HUES6 (cell line): ENCODE measurements at regions not wholly inside any gene's neighbourhood (a gene's known extent, or its start where the extent isn't known, plus 50 kb on each side); places are given as distances from the start of the nearest gene placed in this dataset.

Source experiments
- H3K27ac ChIP-seq: 2 replicates; pipeline ENCODE4 v1.7.0; 2013; ENCODE audit warnings: low read depth, mild to moderate bottlenecking, low read length, inconsistent platforms
- H3K27me3 ChIP-seq: 2 replicates; pipeline ENCODE4 v1.6.1; 2013; ENCODE audit warnings: low read length; ENCODE audit not compliant: control insufficient read depth, insufficient read depth
- H3K36me3 ChIP-seq: 2 replicates; pipeline ENCODE4 v1.6.1; 2013; ENCODE audit warnings: low read length; ENCODE audit not compliant: control insufficient read depth, insufficient read depth
- H3K4me1 ChIP-seq: 2 replicates; pipeline ENCODE4 v1.6.1; 2013; ENCODE audit warnings: low read length; ENCODE audit not compliant: control insufficient read depth, insufficient read depth
- H3K4me3 ChIP-seq: 2 replicates; pipeline ENCODE4 v1.5.1; 2013; ENCODE audit warnings: low read depth, low read length
- H3K9ac ChIP-seq: one replicate; pipeline ENCODE4 v1.6.1; 2013; ENCODE audit warnings: mild to moderate bottlenecking, low read length
- H3K9me3 ChIP-seq: 2 replicates; pipeline ENCODE4 v1.6.1; 2013; ENCODE audit warnings: low read depth, low read length; ENCODE audit not compliant: control insufficient read depth, insufficient read depth

GRCh38 chr22:44590291-44590690, 92.3 kb upstream of the RTL6 start:
- Histone ChIP-seq H3K4me1 (peaks cover 10% of the 10 kb centered on the region), H3K36me3 (no peaks in the 10 kb centered on the region), H3K9ac (no peak overlapping the region), H3K9me3 (peaks cover 7% of the 10 kb centered on the region; the same call in 1 of the 2 replicates), H3K27ac (no peak overlapping the region), H3K4me3 (no peak overlapping the region), H3K27me3 (peaks cover 7% of the 10 kb centered on the region; the same call in 1 of the 2 replicates)

- Histone ChIP-seq H3K4me3 (no peak overlapping the region), H3K9ac (no peak overlapping the region), H3K36me3 (no peaks in the 10 kb centered on the region), H3K4me1 (peaks cover 5% of the 10 kb centered on the region), H3K27me3 (peaks cover 7% of the 10 kb centered on the region; the same call in 1 of the 2 replicates), H3K27ac (no peak overlapping the region), H3K9me3 (peaks cover 7% of the 10 kb centered on the region; the same call in 1 of the 2 replicates)
Observed at GRCh38 chr22:44589831-44590230, 91.8 kb upstream of the RTL6 start.

- Histone ChIP-seq H3K36me3 (no peaks in the 10 kb centered on the region), H3K4me3 (no peak overlapping the region), H3K27ac (no peak overlapping the region), H3K9me3 (peaks cover 7% of the 10 kb centered on the region; the same call in 1 of the 2 replicates), H3K27me3 (peaks cover 7% of the 10 kb centered on the region; the same call in 1 of the 2 replicates), H3K4me1 (no peaks in the 10 kb centered on the region), H3K9ac (no peak overlapping the region)
Observed at GRCh38 chr22:44588348-44588747, 90.3 kb upstream of the RTL6 start.

GRCh38 chr22:44587737-44588310, 89.8 kb upstream of the RTL6 start:
- Histone ChIP-seq H3K36me3 (no peaks in the 10 kb centered on the region), H3K27ac (no peak overlapping the region), H3K9ac (no peak overlapping the region), H3K9me3 (peaks cover 7% of the 10 kb centered on the region; the same call in 1 of the 2 replicates), H3K4me3 (no peak overlapping the region), H3K27me3 (peaks cover 7% of the 10 kb centered on the region; the same call in 1 of the 2 replicates), H3K4me1 (no peaks in the 10 kb centered on the region)

GRCh38 chr22:44586999-44587736, 89.1 kb upstream of the RTL6 start:
- no peak overlapping the region for H3K9ac ChIP-seq
- H3K27me3 ChIP-seq, result peaks cover 7% of the 10 kb centered on the region; the same call in 1 of the 2 replicates
- H3K27ac ChIP-seq, result no peak overlapping the region
- H3K4me3 ChIP-seq, result no peak overlapping the region
- H3K36me3 ChIP-seq, result no peaks in the 10 kb centered on the region
- H3K4me1 ChIP-seq, result no peaks in the 10 kb centered on the region
- peaks cover 7% of the 10 kb centered on the region; the same call in 1 of the 2 replicates for H3K9me3 ChIP-seq

GRCh38 chr22:44586351-44586990, 88.4 kb upstream of the RTL6 start:
- H3K27ac ChIP-seq, result no peak overlapping the region
- no peak overlapping the region for H3K4me3 ChIP-seq

GRCh38 chr22:44585559-44586350, 87.7 kb upstream of the RTL6 start:
- no peak overlapping the region for H3K27ac ChIP-seq
- H3K4me3 ChIP-seq, result no peak overlapping the region
- peaks cover 7% of the 10 kb centered on the region; the same call in 1 of the 2 replicates for H3K27me3 ChIP-seq
- H3K4me1 ChIP-seq, result no peaks in the 10 kb centered on the region
- peaks cover 5% of the 10 kb centered on the region; the same call in 1 of the 2 replicates for H3K9me3 ChIP-seq
- H3K9ac ChIP-seq, result no peak overlapping the region
- no peaks in the 10 kb centered on the region for H3K36me3 ChIP-seq

More at GRCh38 chr22:44586351-44586990, 88.4 kb upstream of the RTL6 start:
- peaks cover 7% of the 10 kb centered on the region; the same call in 1 of the 2 replicates for H3K27me3 ChIP-seq
- H3K9ac ChIP-seq, result no peak overlapping the region
- H3K9me3 ChIP-seq, result peaks cover 7% of the 10 kb centered on the region; the same call in 1 of the 2 replicates
- H3K36me3 ChIP-seq, result no peaks in the 10 kb centered on the region
- H3K4me1 ChIP-seq, result no peaks in the 10 kb centered on the region

- Histone ChIP-seq H3K9me3 (no peaks in the 10 kb centered on the region; the same call in 1 of the 2 replicates), H3K27ac (no peak overlapping the region), H3K36me3 (no peaks in the 10 kb centered on the region), H3K27me3 (peaks cover 7% of the 10 kb centered on the region; the same call in 1 of the 2 replicates), H3K9ac (no peak overlapping the region), H3K4me3 (no peak overlapping the region), H3K4me1 (no peaks in the 10 kb centered on the region)
Observed at GRCh38 chr22:44584256-44584902, 86.3 kb upstream of the RTL6 start.

GRCh38 chr22:44583854-44584253, 85.8 kb upstream of the RTL6 start:
- Histone ChIP-seq H3K27me3 (peaks cover 7% of the 10 kb centered on the region; the same call in 1 of the 2 replicates), H3K4me1 (no peaks in the 10 kb centered on the region), H3K4me3 (no peak overlapping the region)

More at GRCh38 chr22:44583854-44584253, 85.8 kb upstream of the RTL6 start:
- H3K36me3 ChIP-seq, result no peaks in the 10 kb centered on the region
- no peaks in the 10 kb centered on the region for H3K9me3 ChIP-seq
- no peak overlapping the region for H3K9ac ChIP-seq
- H3K27ac ChIP-seq, result no peak overlapping the region
